ENCODE measurements at regions not wholly inside any gene's neighbourhood (a gene's known extent, or its start where the extent isn't known, plus 50 kb on each side); places are given as distances from the start of the nearest gene placed in this dataset.

GRCh38 chr2:17302281-17302680 lies 216.0 kb downstream of the RAD51AP2 start:
- no peak for DNase-seq

GRCh38 chr2:17301437-17301836 lies 216.8 kb downstream of the RAD51AP2 start:
- no peak for DNase-seq

GRCh38 chr2:17299891-17300540 lies 218.2 kb downstream of the RAD51AP2 start:
- no peak for DNase-seq

DNA sequence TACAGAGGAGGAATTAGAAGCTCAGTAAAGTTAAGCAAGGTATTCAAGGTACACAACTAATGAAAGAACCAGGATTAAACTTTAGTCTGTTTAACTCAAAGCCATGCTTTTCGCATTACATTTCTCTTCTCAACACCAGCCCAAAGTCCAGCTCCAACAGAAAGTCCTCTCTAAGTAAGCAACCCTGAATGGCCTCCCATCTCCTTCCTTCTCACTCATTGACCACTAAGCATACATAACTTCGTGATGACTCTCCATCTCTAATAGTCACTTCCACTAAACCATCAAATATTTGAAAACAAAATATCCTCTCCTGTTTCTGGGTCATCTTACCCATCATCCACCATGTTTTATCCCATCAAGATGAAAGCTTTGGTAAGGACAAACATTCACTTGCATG lies 219.8 kb downstream of the RAD51AP2 start:
- DNase-seq: no peak

DNA sequence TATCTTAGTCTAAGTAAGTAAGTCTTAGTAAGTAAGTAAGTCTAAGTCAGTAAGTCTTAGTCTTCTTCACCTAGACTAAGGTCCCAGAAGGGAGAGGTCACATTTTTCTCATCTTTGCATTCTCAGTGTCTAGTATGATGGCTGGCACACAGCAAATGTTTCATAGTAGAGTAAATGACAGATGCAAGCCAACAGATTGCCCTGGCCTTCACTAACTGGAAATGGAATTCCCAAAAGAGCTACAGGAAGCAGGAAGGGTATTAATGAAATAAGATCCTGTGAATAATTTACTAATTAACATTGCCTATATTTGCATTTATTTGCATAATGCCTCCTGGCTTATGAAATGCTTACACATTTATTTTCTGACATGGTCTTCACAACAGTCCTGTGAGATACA lies 221.6 kb downstream of the RAD51AP2 start:
- no peak for DNase-seq

- no peak for DNase-seq
Measured at GRCh38 chr2:17289669-17290068, 228.6 kb downstream of the RAD51AP2 start.

GRCh38 chr2:17287183-17287582 lies 231.1 kb downstream of the RAD51AP2 start:
- DNase-seq: no peak

- no peak for DNase-seq
Measured at GRCh38 chr2:17282826-17283225, 235.4 kb downstream of the RAD51AP2 start.

DNA sequence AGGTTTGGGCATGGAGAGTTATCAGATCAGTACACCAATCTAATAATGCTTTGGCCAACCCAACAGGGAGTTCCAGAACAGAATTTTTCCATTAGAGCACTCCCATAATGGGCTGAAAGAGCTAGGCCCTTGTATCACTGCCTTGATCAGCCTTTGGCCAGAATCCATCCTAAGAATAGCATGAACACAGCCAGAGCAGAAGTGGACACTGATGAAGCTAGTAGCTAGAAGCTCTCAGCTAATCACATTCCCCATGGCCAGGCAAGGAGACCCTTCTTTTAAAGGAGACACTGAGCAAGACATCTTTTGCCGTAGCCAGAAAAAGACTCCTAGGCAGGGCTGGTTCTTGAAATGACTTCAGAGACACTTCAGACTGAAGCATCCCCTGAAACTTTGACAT lies 236.0 kb downstream of the RAD51AP2 start:
- no peak for DNase-seq

GRCh38 chr2:17276220-17276619 lies 242.0 kb downstream of the RAD51AP2 start:
- no peak for DNase-seq

GRCh38 chr2:17272652-17273525 lies 245.4 kb downstream of the RAD51AP2 start:
- no peak for DNase-seq

GRCh38 chr2:17272170-17272569 lies 246.1 kb downstream of the RAD51AP2 start:
- no peak for DNase-seq

- DNase-seq: no peak
Measured at GRCh38 chr2:17271416-17271815, 246.8 kb downstream of the RAD51AP2 start.

GRCh38 chr2:17270894-17271293 lies 247.3 kb downstream of the RAD51AP2 start:
- no peak for DNase-seq

- DNase-seq: no peak
Measured at GRCh38 chr2:17263570-17263968, 254.7 kb downstream of the RAD51AP2 start.

GRCh38 chr2:17262854-17263569 lies 255.2 kb downstream of the RAD51AP2 start:
- DNase-seq: no peak

- no peak for DNase-seq
Measured at GRCh38 chr2:17259613-17260012, 258.6 kb downstream of the RAD51AP2 start.

DNA sequence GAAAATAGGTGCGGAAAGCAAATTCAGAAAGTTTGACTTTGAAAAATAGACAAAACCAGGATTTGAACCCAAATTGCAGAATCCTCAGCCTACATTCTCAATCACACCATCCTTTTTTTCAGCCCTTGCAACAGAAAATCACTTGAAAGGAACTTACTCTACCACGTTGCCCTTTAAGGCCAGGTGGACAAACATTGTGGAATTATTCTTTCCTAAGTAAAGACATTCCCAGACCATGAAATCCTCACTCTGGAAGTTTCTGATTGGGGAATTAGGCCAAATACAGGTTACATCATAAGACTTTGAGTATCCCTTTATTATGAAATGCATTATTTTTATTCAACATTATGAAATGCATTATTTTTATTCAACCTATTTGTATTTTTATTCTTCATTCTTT lies 259.4 kb downstream of the RAD51AP2 start:
- no peak for DNase-seq

GRCh38 chr2:17257189-17257909 lies 260.9 kb downstream of the RAD51AP2 start:
- no peak for DNase-seq

GRCh38 chr2:17255071-17255470 lies 263.2 kb downstream of the RAD51AP2 start:
- DNase-seq: no peak

- DNase-seq: no peak
Measured at GRCh38 chr2:17254421-17254820, 263.8 kb downstream of the RAD51AP2 start.

- DNase-seq: no peak
Measured at GRCh38 chr2:17252258-17252657, 266.0 kb downstream of the RAD51AP2 start.

- no peak for DNase-seq
Measured at GRCh38 chr2:17251171-17251570, 267.1 kb downstream of the RAD51AP2 start.
